Activated naive CD8-positive, alpha-beta T cell treated with anti-CD3 and anti-CD28 coated beads, Interleukin-2, amount 10 ng/mL, durations not matched to agents 7 days and 5 days (primary cell): ENCODE measurements at regions not wholly inside any gene's neighbourhood (a gene's known extent, or its start where the extent isn't known, plus 50 kb on each side); places are given as distances from the start of the nearest gene placed in this dataset.
"Not testable (repeated sequence)": the region's sequence is repeated elsewhere in the genome, so short reads cannot be mapped to it uniquely, and the experiment has no call there.

Experiments
- ATAC-seq: fragments of 150-1000 bp; cut with Tn5 transposase; one replicate; pipeline ENCODE4 v1.10.0; 2021; ENCODE audit warnings: low read depth, moderate library complexity
- POLR2A ChIA-PET: fragments of 350-600 bp; sonication (Branson Sonifier 250); formaldehyde crosslinking; loops from one replicate; lab custom pipeline; 2021; ENCODE audit warnings: antibody characterized with exemption; lab: Charles Lee
- DNase-seq: peaks from one replicate; pipeline ENCODE4 v3.0.0; 2021
- H3K27ac Mint-ChIP-seq: one replicate; pipeline ENCODE4 v1.8.0; 2022; ENCODE audit warnings: mild to moderate bottlenecking, mixed read lengths
- H3K27me3 Mint-ChIP-seq: one replicate; pipeline ENCODE4 v1.8.0; 2022; ENCODE audit warnings: mild to moderate bottlenecking, moderate library complexity, mixed read lengths
- H3K36me3 Mint-ChIP-seq: one replicate; pipeline ENCODE4 v1.8.0; 2021; ENCODE audit warnings: mild to moderate bottlenecking, mixed read lengths
- H3K4me1 Mint-ChIP-seq: one replicate; pipeline ENCODE4 v1.8.0; 2021; ENCODE audit warnings: mixed read lengths
- H3K4me3 Mint-ChIP-seq: one replicate; pipeline ENCODE4 v1.8.0; 2022; ENCODE audit warnings: mild to moderate bottlenecking, moderate library complexity, mixed read lengths
- H3K9me3 Mint-ChIP-seq: one replicate; pipeline ENCODE4 v1.8.0; 2021; ENCODE audit warnings: mixed read lengths

DNA sequence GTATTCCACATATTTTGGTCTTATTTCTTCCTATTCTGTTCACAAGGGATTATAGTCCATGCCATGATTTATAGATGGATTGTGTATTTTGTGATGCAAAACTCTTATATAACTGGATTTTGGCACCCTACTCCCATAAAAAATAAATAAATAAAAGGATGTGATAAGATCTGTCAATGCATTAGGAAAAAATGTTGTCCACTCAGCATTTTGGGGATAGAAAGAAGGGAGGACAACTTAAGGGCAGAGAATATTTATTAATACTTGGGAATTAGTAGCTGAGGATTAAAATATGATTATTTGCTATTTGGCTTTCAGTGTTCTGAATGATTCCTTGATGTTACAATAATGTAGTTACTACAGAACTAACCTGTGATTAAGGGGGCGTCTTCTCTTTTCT lies 682.6 kb downstream of the ZBBX start:
- POLR2A ChIA-PET = no interaction called here
- no peaks in the 10 kb centered on the region for H3K9me3 Mint-ChIP-seq
- no peaks in the 10 kb centered on the region for H3K36me3 Mint-ChIP-seq
- ATAC-seq (no peak), DNase-seq (no peak)
- no peak overlapping the region for H3K27ac Mint-ChIP-seq
- no peaks in the 10 kb centered on the region for H3K27me3 Mint-ChIP-seq
- no peaks in the 10 kb centered on the region for H3K4me1 Mint-ChIP-seq
- no peak overlapping the region for H3K4me3 Mint-ChIP-seq

DNA sequence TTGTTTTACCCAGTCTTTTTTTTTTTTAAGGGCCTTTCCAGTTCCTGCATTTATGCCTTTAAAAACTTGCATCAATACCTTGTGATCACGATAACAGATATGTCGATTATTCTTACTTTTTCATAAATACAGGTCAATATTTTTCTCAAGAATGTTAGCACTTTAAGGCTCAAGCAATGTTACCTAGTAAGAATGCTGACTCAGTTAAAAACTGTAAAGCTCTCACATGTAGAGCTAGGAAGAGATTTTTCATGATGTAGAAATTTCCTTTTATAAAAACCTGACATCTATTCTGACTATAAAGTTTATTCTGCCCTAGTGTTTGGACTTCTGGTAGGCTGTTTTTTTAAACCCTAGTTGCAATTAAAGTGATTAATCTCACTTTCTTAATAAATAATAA lies 684.0 kb downstream of the ZBBX start:
- DNase-seq (no peak), ATAC-seq (no peak)
- H3K4me1 Mint-ChIP-seq = no peaks in the 10 kb centered on the region
- POLR2A ChIA-PET = no interaction called here
- H3K27ac Mint-ChIP-seq = no peak overlapping the region
- H3K36me3 Mint-ChIP-seq = no peaks in the 10 kb centered on the region
- no peaks in the 10 kb centered on the region for H3K27me3 Mint-ChIP-seq
- no peaks in the 10 kb centered on the region for H3K9me3 Mint-ChIP-seq
- no peak overlapping the region for H3K4me3 Mint-ChIP-seq

DNA sequence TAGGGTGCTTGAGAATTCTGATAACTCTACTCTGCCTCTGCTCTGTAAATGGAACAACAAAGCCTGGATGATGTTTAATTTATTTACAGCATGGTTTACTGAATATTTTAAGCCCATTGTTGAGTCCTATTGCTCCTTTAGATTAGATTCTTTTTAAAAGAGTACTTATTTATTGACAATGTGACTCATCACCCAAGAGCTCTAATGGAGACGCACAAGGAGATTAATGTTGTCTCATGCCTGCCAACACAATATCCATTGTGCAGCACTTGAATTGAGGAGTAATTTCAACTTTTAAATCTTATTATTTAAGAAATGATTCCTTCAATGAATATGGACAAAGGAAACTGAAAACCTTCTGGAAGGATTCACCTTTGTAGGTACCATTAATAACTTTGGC lies 691.4 kb downstream of the ZBBX start:
- POLR2A ChIA-PET = no interaction called here
- Mint-ChIP-seq H3K9me3 (peaks cover 2% of the 10 kb centered on the region), H3K36me3 (no peaks in the 10 kb centered on the region), H3K27me3 (no peaks in the 10 kb centered on the region), H3K4me1 (no peaks in the 10 kb centered on the region), H3K4me3 (no peak overlapping the region), H3K27ac (no peak overlapping the region)
- DNase-seq (no peak), ATAC-seq (no peak)

DNA sequence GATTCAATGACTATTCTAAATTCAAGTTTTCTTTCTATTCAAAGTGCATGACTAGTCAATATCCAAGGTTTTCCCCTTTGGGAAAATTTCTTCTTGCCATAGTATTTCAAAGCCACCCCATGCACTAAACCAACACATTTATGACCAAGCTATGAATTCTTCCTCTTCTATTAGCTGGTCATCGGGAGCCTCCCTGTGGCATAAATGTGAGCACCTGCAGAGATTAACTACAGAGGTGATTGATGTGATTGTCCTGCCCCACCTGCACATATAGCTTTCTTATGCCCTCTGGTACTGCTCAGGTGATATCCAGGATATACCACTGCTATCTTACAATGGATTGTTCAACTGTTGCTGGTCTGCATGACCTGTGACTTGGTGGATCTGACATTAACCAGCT lies 694.9 kb downstream of the ZBBX start:
- Mint-ChIP-seq H3K27ac (no peak overlapping the region), H3K4me1 (no peaks in the 10 kb centered on the region), H3K4me3 (no peak overlapping the region), H3K9me3 (peaks cover 2% of the 10 kb centered on the region), H3K36me3 (no peaks in the 10 kb centered on the region), H3K27me3 (no peaks in the 10 kb centered on the region)
- DNase-seq (no peak), ATAC-seq (no peak)
- POLR2A ChIA-PET = no interaction called here

DNA sequence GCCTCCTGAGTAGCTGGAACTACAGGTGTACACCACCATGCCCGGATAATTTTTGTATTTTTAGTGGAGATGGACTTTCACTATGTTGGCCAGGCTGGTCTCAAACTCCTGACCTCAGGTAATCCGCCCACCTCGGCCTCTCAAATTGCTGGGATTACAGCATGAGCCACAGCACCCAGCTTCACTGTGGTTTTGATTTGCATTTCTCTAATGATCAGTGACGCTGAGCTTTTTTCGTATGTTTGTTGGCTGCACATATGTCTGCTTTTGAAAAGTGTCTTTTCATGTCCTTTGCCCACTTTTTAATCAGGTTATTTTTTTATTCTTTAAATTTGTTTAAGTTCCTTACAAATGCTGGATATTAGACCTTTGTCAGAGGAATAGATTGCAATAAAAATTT lies 696.0 kb downstream of the ZBBX start:
- H3K4me3 Mint-ChIP-seq, H3K36me3 Mint-ChIP-seq, POLR2A ChIA-PET, ATAC-seq, H3K27me3 Mint-ChIP-seq, H3K4me1 Mint-ChIP-seq, H3K27ac Mint-ChIP-seq, DNase-seq, H3K9me3 Mint-ChIP-seq: not testable (repeated sequence)

DNA sequence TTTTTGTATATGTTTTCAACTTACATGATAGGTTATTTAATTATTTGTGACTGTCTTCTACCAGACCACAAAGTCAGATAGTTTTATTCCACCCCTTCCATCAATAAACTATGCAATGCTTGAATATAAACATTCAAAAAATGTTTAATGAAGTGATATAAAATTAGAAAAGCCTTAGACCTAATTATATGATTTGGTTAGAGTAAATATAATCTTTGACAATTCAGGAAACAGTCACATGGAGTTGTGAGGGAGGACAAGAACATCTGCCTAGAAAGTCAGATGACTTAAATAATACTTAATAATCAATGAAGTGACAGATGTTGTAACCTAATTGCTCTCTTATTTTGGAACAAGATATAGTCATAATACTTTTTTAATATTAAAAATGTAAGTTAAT lies 710.3 kb downstream of the ZBBX start:
- ATAC-seq (no peak), DNase-seq (no peak)
- POLR2A ChIA-PET = no interaction called here
- Mint-ChIP-seq H3K27ac (no peak overlapping the region), H3K9me3 (peaks cover 4% of the 10 kb centered on the region), H3K4me3 (no peak overlapping the region), H3K4me1 (no peaks in the 10 kb centered on the region), H3K27me3 (no peaks in the 10 kb centered on the region), H3K36me3 (no peaks in the 10 kb centered on the region)

DNA sequence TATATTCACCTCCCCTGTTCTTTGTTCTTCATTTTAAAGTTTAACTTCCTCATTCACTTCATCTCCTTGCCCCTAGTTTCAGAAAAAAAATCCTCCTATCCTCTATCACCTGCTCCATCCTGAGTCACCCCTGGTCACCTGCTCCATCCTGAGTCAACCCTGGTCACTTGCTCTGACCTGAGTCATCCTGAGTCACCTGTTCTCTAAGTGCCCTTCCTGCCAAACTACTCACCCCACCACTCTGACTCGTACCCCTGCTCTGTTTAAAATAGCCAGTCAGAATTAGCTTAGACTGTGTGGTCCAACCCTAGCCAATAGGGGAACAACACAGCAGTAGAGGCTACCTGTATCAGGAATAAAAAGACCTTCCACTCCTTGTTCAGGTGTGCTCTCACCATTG lies 716.9 kb downstream of the ZBBX start:
- ATAC-seq (no peak), DNase-seq (no peak)
- Mint-ChIP-seq H3K4me1 (no peaks in the 10 kb centered on the region), H3K36me3 (no peaks in the 10 kb centered on the region), H3K4me3 (no peak overlapping the region), H3K9me3 (peaks cover 10% of the 10 kb centered on the region), H3K27ac (no peak overlapping the region), H3K27me3 (no peaks in the 10 kb centered on the region)
- POLR2A ChIA-PET = no interaction called here

DNA sequence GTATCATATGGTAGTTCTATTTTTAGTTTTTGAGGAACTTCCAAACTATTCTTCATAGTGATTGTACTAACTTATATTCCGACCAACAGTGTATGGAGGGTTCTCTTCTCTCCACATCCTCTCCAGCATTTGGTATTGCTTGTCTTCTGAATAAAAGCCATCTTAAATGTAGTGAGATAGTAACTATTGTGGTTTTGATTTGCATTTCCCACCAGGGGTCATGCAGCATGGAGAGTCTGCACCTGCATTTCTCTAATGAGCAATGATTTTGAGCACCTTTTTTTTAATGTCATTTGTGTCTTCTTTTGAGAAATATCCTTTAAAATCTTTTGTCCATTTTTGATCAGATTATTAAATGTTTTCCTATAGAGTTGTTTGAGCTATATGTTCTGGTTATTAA lies 718.5 kb downstream of the ZBBX start:
- DNase-seq = no peak
- POLR2A ChIA-PET = no interaction called here
- H3K9me3 Mint-ChIP-seq = peaks cover 10% of the 10 kb centered on the region
- no peak overlapping the region for H3K4me3 Mint-ChIP-seq
- no peak for ATAC-seq
- no peaks in the 10 kb centered on the region for H3K27me3 Mint-ChIP-seq
- H3K36me3 Mint-ChIP-seq = no peaks in the 10 kb centered on the region
- no peak overlapping the region for H3K27ac Mint-ChIP-seq
- H3K4me1 Mint-ChIP-seq = no peaks in the 10 kb centered on the region

DNA sequence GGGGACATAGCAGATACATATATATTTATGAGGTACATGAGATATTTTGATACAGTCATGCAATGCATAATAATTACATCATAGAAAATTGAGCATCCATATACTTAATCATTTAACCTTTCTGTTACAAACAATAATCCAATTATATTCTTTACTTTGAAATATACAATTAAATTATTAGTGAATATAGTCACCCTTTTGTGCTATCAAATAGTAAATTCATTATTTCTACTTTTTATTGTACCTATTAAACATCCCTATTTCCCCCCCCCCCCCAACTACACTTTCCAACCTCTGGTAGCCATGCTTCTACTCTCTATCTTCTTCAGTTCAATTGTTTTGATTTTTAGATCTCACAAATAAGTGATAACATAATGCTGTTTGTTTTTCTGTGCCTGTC lies 719.1 kb downstream of the ZBBX start:
- Mint-ChIP-seq H3K27me3 (no peaks in the 10 kb centered on the region), H3K9me3 (peaks cover 10% of the 10 kb centered on the region), H3K27ac (no peak overlapping the region), H3K4me1 (no peaks in the 10 kb centered on the region), H3K4me3 (no peak overlapping the region), H3K36me3 (no peaks in the 10 kb centered on the region)
- POLR2A ChIA-PET = no interaction called here
- DNase-seq (no peak), ATAC-seq (no peak)

DNA sequence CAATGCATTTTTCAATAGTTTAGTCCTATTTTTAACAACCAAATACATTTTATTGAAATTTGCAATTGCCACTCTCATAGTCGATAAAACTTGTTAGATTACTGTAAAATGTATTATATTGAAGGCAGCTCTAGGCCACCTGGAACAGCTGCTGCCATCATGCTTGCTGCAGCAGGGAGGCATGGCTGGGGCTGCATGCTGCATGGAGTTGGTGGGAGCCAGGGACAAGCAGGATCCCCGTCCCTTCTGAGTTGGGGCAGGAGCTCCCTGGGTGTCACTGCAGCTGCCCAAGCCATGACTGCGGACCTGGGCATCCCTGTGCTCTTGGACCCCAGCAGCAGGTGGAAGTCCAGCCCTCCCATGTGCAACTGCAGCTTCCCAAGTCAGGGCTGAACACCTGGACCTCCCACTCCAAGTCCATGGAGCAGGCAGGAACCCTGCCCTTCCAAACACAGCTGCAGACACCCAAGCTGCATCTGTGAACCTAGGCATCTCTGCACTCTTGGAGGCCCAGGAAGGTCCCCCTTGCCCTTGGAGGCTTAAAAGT lies 742.0 kb downstream of the ZBBX start:
- Mint-ChIP-seq H3K9me3 (peaks cover 2% of the 10 kb centered on the region), H3K4me1 (no peaks in the 10 kb centered on the region)
- POLR2A ChIA-PET = no interaction called here

DNA sequence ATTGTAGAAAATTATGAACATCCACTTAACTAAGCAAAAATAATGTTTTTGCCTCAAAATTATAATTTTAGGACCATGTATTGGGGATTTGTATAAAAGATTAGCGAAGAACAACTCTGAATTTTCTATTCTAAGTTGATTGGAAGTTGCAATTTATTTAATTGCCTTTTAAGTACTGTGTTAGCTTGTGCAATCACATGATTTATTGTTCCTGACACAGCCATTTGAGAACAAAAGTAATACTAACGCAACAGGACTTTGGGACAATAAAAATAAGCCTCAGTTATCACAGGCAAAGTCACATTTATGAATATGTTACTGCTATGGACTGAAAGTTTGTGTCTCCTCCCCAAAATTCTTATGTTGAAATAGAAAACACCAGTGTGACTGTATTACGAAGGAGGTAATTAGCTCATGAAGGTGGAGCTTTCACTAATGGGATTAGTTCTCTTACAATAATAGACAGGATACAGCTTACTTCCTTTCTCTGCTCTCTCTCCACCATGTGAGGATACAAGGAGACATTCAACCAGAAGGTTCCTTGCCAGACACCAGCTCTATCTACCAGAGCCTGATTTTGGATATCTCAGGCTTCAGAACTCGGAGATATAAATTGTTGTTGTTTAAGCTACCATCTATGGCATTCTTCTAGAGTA lies 745.9 kb downstream of the ZBBX start:
- H3K27ac Mint-ChIP-seq = no peak overlapping the region
- no peaks in the 10 kb centered on the region for H3K27me3 Mint-ChIP-seq
- H3K4me1 Mint-ChIP-seq = no peaks in the 10 kb centered on the region
- no peak for ATAC-seq
- no peak for DNase-seq
- H3K9me3 Mint-ChIP-seq = peaks cover 2% of the 10 kb centered on the region
- POLR2A ChIA-PET = no interaction called here
- no peak overlapping the region for H3K4me3 Mint-ChIP-seq
- no peaks in the 10 kb centered on the region for H3K36me3 Mint-ChIP-seq

More for the DNA sequence above, 742.0 kb downstream of the ZBBX start:
- Mint-ChIP-seq H3K4me3 (no peak overlapping the region), H3K27ac (no peak overlapping the region), H3K27me3 (no peaks in the 10 kb centered on the region), H3K36me3 (no peaks in the 10 kb centered on the region)
- no peak for DNase-seq
- ATAC-seq = no peak

DNA sequence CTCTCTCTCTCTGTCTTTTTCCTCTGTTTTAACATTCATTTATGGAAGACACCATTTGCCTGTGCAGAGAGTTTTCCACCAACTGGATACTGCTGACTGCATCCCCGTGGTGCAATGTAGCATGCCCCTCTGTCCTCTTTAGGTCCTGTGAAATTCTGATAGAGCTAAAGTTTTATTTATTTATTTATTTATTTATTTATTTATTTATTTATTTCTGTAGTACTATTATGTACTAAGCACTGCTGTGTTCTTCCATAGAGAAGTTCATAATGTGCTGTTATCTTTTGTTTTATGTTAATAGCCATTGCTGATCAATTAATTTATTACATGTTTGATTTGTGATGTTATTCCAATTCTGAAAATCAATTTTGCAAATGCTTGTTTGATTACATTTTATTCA lies 749.9 kb downstream of the ZBBX start:
- Mint-ChIP-seq H3K4me1 (no peaks in the 10 kb centered on the region), H3K36me3 (no peaks in the 10 kb centered on the region), H3K27ac (no peak overlapping the region), H3K27me3 (no peaks in the 10 kb centered on the region), H3K9me3 (peaks cover 4% of the 10 kb centered on the region), H3K4me3 (no peak overlapping the region)
- ATAC-seq (no peak), DNase-seq (no peak)
- POLR2A ChIA-PET = no interaction called here

DNA sequence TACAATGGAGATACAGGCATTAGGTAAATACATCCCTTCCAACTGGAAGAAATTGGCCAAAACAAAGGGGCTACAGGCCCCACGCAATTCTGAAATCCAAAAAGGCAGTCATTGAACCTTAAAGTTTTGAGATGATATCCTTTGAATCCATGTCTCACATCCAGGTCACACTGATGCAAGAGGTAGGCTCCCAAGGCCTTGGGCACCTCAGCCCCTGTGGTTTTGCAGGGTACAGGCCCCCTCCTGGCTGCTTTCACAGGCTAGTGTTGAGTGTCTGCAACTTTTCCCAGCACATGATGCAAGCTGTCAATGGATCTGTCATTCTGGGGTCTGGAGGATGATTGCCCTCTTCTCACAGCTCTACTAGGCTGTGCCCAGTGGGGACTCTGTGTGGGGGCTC lies 766.7 kb downstream of the ZBBX start:
- Mint-ChIP-seq H3K4me3 (no peak overlapping the region), H3K9me3 (peaks cover 2% of the 10 kb centered on the region), H3K27me3 (no peaks in the 10 kb centered on the region), H3K36me3 (no peaks in the 10 kb centered on the region), H3K4me1 (no peaks in the 10 kb centered on the region), H3K27ac (no peak overlapping the region)
- DNase-seq (no peak), ATAC-seq (no peak)
- POLR2A ChIA-PET = no interaction called here

DNA sequence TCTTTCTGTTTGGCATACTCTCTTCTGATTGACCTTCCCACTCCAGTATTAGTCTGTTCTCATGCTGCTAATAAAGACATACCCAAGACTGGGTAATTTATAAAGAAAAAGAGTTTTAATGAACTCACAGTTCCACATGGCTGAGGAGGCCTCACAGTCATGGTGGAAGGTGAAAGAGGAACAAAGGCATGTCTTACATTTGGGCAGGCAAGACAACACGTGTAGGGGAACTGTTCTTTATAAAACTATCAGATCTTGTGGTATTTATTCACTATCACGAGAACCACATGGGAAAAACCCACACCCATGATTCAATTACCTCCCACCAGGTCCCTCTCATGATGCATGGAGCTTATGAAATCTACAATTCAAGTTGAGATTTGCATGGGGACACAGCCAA lies 767.3 kb downstream of the ZBBX start:
- ATAC-seq, H3K36me3 Mint-ChIP-seq, POLR2A ChIA-PET, H3K27me3 Mint-ChIP-seq, DNase-seq, H3K9me3 Mint-ChIP-seq, H3K27ac Mint-ChIP-seq, H3K4me3 Mint-ChIP-seq, H3K4me1 Mint-ChIP-seq: not testable (repeated sequence)
